ENCODE measurements at regions not wholly inside any gene's neighbourhood (a gene's known extent, or its start where the extent isn't known, plus 50 kb on each side); places are given as distances from the start of the nearest gene placed in this dataset.

- no peak for DNase-seq (ENCODE audit: low read depth in 3 of 3)
These were observed 169.0 kb upstream of the IRX6 start for GRCh38 chr16:55154956-55155355.

GRCh38 chr16:55155815-55156214 is 168.2 kb upstream of the IRX6 start:
- DNase-seq (ENCODE audit: low read depth in 3 of 3) = no peak

- no peak for DNase-seq (ENCODE audit: low read depth in 3 of 3)
These were observed 154.2 kb upstream of the IRX6 start for GRCh38 chr16:55169780-55170179.

GRCh38 chr16:55171241-55171640 is 152.8 kb upstream of the IRX6 start:
- DNase-seq (ENCODE audit: low read depth in 3 of 3) = no peak

GRCh38 chr16:55175389-55175788 is 148.6 kb upstream of the IRX6 start:
- DNase-seq (ENCODE audit: low read depth in 3 of 3) = no peak

- no peak for DNase-seq (ENCODE audit: low read depth in 3 of 3)
These were observed 147.1 kb upstream of the IRX6 start for GRCh38 chr16:55176901-55177300.

GRCh38 chr16:55179411-55179810 is 144.6 kb upstream of the IRX6 start:
- DNase-seq (ENCODE audit: low read depth in 3 of 3) = no peak

- DNase-seq (ENCODE audit: low read depth in 3 of 3) = no peak
These were observed 144.0 kb upstream of the IRX6 start for GRCh38 chr16:55179852-55180585.

GRCh38 chr16:55184052-55184451 is 140.0 kb upstream of the IRX6 start:
- DNase-seq (ENCODE audit: low read depth in 3 of 3) = no peak

- DNase-seq (ENCODE audit: low read depth in 3 of 3) = no peak
These were observed 139.4 kb upstream of the IRX6 start for GRCh38 chr16:55184619-55185018.

GRCh38 chr16:55189224-55189623 is 134.8 kb upstream of the IRX6 start:
- DNase-seq (ENCODE audit: low read depth in 3 of 3) = no peak

GRCh38 chr16:55189682-55190636 is 134.0 kb upstream of the IRX6 start:
- DNase-seq (ENCODE audit: low read depth in 3 of 3) = no peak

- no peak for DNase-seq (ENCODE audit: low read depth in 3 of 3)
These were observed 131.3 kb upstream of the IRX6 start for GRCh38 chr16:55192734-55193133.

- DNase-seq (ENCODE audit: low read depth in 3 of 3) = no peak
These were observed 120.4 kb upstream of the IRX6 start for GRCh38 chr16:55203570-55203969.

- no peak for DNase-seq (ENCODE audit: low read depth in 3 of 3)
These were observed 119.9 kb upstream of the IRX6 start for GRCh38 chr16:55204069-55204468.

GRCh38 chr16:55204923-55205322 is 119.1 kb upstream of the IRX6 start:
- no peak for DNase-seq (ENCODE audit: low read depth in 3 of 3)

- no peak for DNase-seq (ENCODE audit: low read depth in 3 of 3)
These were observed 116.1 kb upstream of the IRX6 start for GRCh38 chr16:55207693-55208428.

GRCh38 chr16:55209626-55210025 is 114.4 kb upstream of the IRX6 start:
- no peak for DNase-seq (ENCODE audit: low read depth in 3 of 3)

GRCh38 chr16:55212791-55213190 is 111.2 kb upstream of the IRX6 start:
- no peak for DNase-seq (ENCODE audit: low read depth in 3 of 3)

GRCh38 chr16:55214412-55214811 is 109.6 kb upstream of the IRX6 start:
- DNase-seq (ENCODE audit: low read depth in 3 of 3) = no peak

- DNase-seq (ENCODE audit: low read depth in 3 of 3) = no peak
These were observed 109.0 kb upstream of the IRX6 start for GRCh38 chr16:55214974-55215494.

- no peak for DNase-seq (ENCODE audit: low read depth in 3 of 3)
These were observed 106.6 kb upstream of the IRX6 start for GRCh38 chr16:55217392-55217791.
